SK-N-SH (cell line): ENCODE measurements at regions not wholly inside any gene's neighbourhood (a gene's known extent, or its start where the extent isn't known, plus 50 kb on each side); places are given as distances from the start of the nearest gene placed in this dataset.
A peak's percentile ranks its signal among the peaks of the same experiment; 100 is the strongest.

ENCODE experiments used
- CTCF ChIA-PET: fragments of 300-600, 350-600 bp; formaldehyde crosslinking; extraction: SDS; loops from one replicate; lab custom pipeline; 2021; lab: Yijun Ruan, JAX
- POLR2A ChIA-PET: fragments of 350-600 bp; sonication (Branson Sonifier 250); formaldehyde crosslinking; extraction: SDS; loops from one replicate; lab custom pipeline; 2020; ENCODE audit warnings: antibody characterized with exemption, inconsistent platforms; lab: Yijun Ruan, JAX
- DNase-seq: peaks from one replicate; pipeline ENCODE4 v3.0.0; 2012
- H2AFZ ChIP-seq: fragments of 200-600 bp; sonication (generic); 2 replicates; pipeline ENCODE4 v1.8.1; 2016; ENCODE audit warnings: antibody characterized with exemption, mild to moderate bottlenecking, low read depth
- H3F3A ChIP-seq: fragments of 200-600 bp; sonication (generic); replicated peaks from 2 replicates; pipeline ENCODE3; 2016; ENCODE audit warnings: antibody characterized with exemption, mild to moderate bottlenecking; ENCODE audit not compliant: insufficient read depth
- H3K27ac ChIP-seq, 2 experiments: fragments of 200-500 bp in 1 of 2; fragments of 200-600 bp in 1 of 2; sonication (Bioruptor generic) in 1 of 2; sonication (generic), shearing (Covaris generic) in 1 of 2; 2 replicates each; pipeline versions ENCODE4 v1.5.1 to v1.6.1; 2014 to 2016; ENCODE audit warnings: low read depth in 2 of 2, inconsistent platforms in 1 of 2, low read length in 1 of 2, mild to moderate bottlenecking in 1 of 2, mixed read lengths in 1 of 2
- H3K27me3 ChIP-seq: fragments of 200-600 bp; sonication (generic), shearing (Covaris generic); 2 replicates; pipeline ENCODE4 v1.6.1; 2016; ENCODE audit warnings: mixed run types; ENCODE audit not compliant: insufficient read depth
- H3K36me3 ChIP-seq, 2 experiments: fragments of 200-500 bp in 1 of 2; fragments of 200-600 bp in 1 of 2; sonication (Bioruptor generic) in 1 of 2; sonication (generic) in 1 of 2; replicated peaks in 1 of 2; 2 replicates each; pipeline versions ENCODE3 to v1.5.1; 2014 to 2016; ENCODE audit warnings: low read length in 1 of 2, mild to moderate bottlenecking in 1 of 2; ENCODE audit not compliant: insufficient read depth in 2 of 2, control insufficient read depth in 1 of 2
- H3K4me1 ChIP-seq, 2 experiments: fragments of 200-500 bp in 1 of 2; fragments of 200-600 bp in 1 of 2; sonication (Bioruptor generic) in 1 of 2; sonication (generic), shearing (Covaris generic) in 1 of 2; 2 replicates each; pipeline versions ENCODE4 v1.5.1 to v1.6.1; 2014 to 2016; ENCODE audit warnings: low read depth in 1 of 2, low read length in 1 of 2, mixed run types in 1 of 2; ENCODE audit not compliant: insufficient read depth in 2 of 2, control insufficient read depth in 1 of 2
- H3K4me2 ChIP-seq: fragments of 200-600 bp; sonication (generic), shearing (Covaris generic); 2 replicates; pipeline ENCODE4 v1.6.1; 2017; ENCODE audit warnings: mixed run types
- H3K4me3 ChIP-seq, 2 experiments: fragments of 200-500 bp in 1 of 2; fragments of 200-600 bp in 1 of 2; sonication (Bioruptor generic) in 1 of 2; sonication (generic), shearing (Covaris generic) in 1 of 2; 2 replicates each; pipeline versions ENCODE4 v1.5.1 to v1.8.1; 2014 to 2016; ENCODE audit warnings: low read depth in 2 of 2, inconsistent platforms in 1 of 2, low read length in 1 of 2, mild to moderate bottlenecking in 1 of 2, mixed read lengths in 1 of 2, moderate library complexity in 1 of 2
- H3K79me2 ChIP-seq: fragments of 200-600 bp; sonication (generic); 2 replicates; pipeline ENCODE4 v1.8.1; 2017; ENCODE audit warnings: mild to moderate bottlenecking; ENCODE audit not compliant: insufficient read depth
- H3K9ac ChIP-seq: fragments of 200-600 bp; sonication (generic); 2 replicates; pipeline ENCODE4 v1.6.1; 2017; ENCODE audit warnings: mixed run types
- H3K9me2 ChIP-seq: fragments of 200-600 bp; sonication (generic); 2 replicates; pipeline ENCODE4 v1.6.1; 2017; ENCODE audit warnings: mixed run types
- H3K9me3 ChIP-seq: fragments of 200-600 bp; sonication (generic); 2 replicates; pipeline ENCODE4 v1.6.1; 2017; ENCODE audit warnings: mixed run types, mild to moderate bottlenecking, moderate library complexity
- H4K20me1 ChIP-seq: fragments of 200-600 bp; sonication (generic); 2 replicates; pipeline ENCODE4 v1.6.1; 2017; ENCODE audit warnings: mild to moderate bottlenecking, mixed run types; ENCODE audit not compliant: insufficient read depth
- CHD2 ChIP-seq: fragments of 150-350 bp; IDR thresholded peaks from 2 replicates; pipeline ENCODE4 v1.6.1; 2018; ENCODE audit warnings: low read length; ENCODE audit not compliant: partially characterized antibody
- FOXJ3 ChIP-seq: sonication (generic); formaldehyde crosslinking; IDR thresholded peaks from 2 replicates; pipeline ENCODE4 v1.5.1; 2020; ENCODE audit warnings: mild to moderate bottlenecking, missing genetic modification reagents
- FOXM1 ChIP-seq: IDR thresholded peaks from 2 replicates; pipeline ENCODE4 v1.4.0; 2012; ENCODE audit warnings: low read depth, mild to moderate bottlenecking
- IRF3 ChIP-seq: fragments of 150-350 bp; IDR thresholded peaks from 2 replicates; pipeline ENCODE4 v1.6.1; 2016; ENCODE audit warnings: mild to moderate bottlenecking, low read depth, low read length
- MAX ChIP-seq: IDR thresholded peaks from 2 replicates; pipeline ENCODE4 v1.4.0; 2012; ENCODE audit warnings: low read depth
- NFIC ChIP-seq: IDR thresholded peaks from 2 replicates; pipeline ENCODE4 v1.4.0; 2012; ENCODE audit warnings: borderline replicate concordance
- RFX5 ChIP-seq: IDR thresholded peaks from 2 replicates; pipeline ENCODE4 v1.6.1; 2012; ENCODE audit warnings: mild to moderate bottlenecking, improper control_type of control experiment, low read length
- RXRA ChIP-seq: IDR thresholded peaks from 2 replicates; pipeline ENCODE4 v1.4.0; 2012; ENCODE audit warnings: low read depth, mild to moderate bottlenecking, borderline replicate concordance
- SIN3A ChIP-seq: IDR thresholded peaks from 2 replicates; pipeline ENCODE4 v1.6.1; 2012; ENCODE audit warnings: low read depth, mild to moderate bottlenecking, low read length, moderate library complexity, borderline replicate concordance
- USF1 ChIP-seq: IDR thresholded peaks from 2 replicates; pipeline ENCODE4 v1.4.0; 2012; ENCODE audit warnings: low read depth, borderline replicate concordance
- USF2 ChIP-seq: fragments of 150-350 bp; IDR thresholded peaks from 2 replicates; pipeline ENCODE4 v1.6.1; 2017; ENCODE audit warnings: antibody characterized with exemption, low read length, low read depth, borderline replicate concordance
- YY1 ChIP-seq: IDR thresholded peaks from 2 replicates; pipeline ENCODE4 v1.4.0; 2012; ENCODE audit warnings: low read depth, mild to moderate bottlenecking
- WGBS: methylation state at CpG from one replicate; pipeline ENCODE4 v1.1.6; 2017; ENCODE audit warnings: low lambda C conversion rate; 5-methylcytosine and 5-hydroxymethylcytosine counted together

GRCh38 chr20:51995551-51995951, 193.2 kb upstream of the SALL4 start (continued):
- TF ChIP-seq RXRA (no peak), NFIC (no peak), FOXM1 (no peak), USF1 (no peak), USF2 (no peak), CHD2 (no peak)

GRCh38 chr20:51994751-51995417, 192.6 kb upstream of the SALL4 start:
- ChIA-PET POLR2A (no interaction called here), CTCF (no interaction called here)
- H2AFZ ChIP-seq = no peak overlapping the region

More at GRCh38 chr20:51994751-51995417, 192.6 kb upstream of the SALL4 start:
- no peaks in the 10 kb centered on the region for H3K9me2 ChIP-seq
- TF ChIP-seq NFIC (no peak), FOXJ3 (CRISPR knock-in tag) (no peak), RXRA (no peak), IRF3 (no peak), SIN3A (no peak), USF1 (no peak), YY1 (no peak), RFX5 (no peak), MAX (no peak)
- TF ChIP-seq, all 33 proteins: peak for 0
- H3K4me1 ChIP-seq = no peaks in the 10 kb centered on the region; a peak in 1 of 4 replicates
- 0 out of 4 replicates have a peak overlapping the region, but pooled peaks of 1 of the 2 experiments have one; percentile 11 for H3K27ac ChIP-seq
- no peaks in the 10 kb centered on the region for H3K36me3 ChIP-seq
- H3K4me2 ChIP-seq = no peak overlapping the region
- H3K9ac ChIP-seq = no peak overlapping the region
- no peak for DNase-seq
- no peaks in the 10 kb centered on the region for H3K79me2 ChIP-seq
- no peaks in the 10 kb centered on the region for H3K9me3 ChIP-seq
- H4K20me1 ChIP-seq = no peaks in the 10 kb centered on the region
- no peak overlapping the region for H3K4me3 ChIP-seq
- no peaks in the 10 kb centered on the region for H3F3A ChIP-seq
- 87% methylated on average over 10 of the region's 10 CpGs for WGBS
- H3K27me3 ChIP-seq = no peaks in the 10 kb centered on the region
